Activated CD4-positive, alpha-beta T cell treated with anti-CD3 and anti-CD28 coated beads for 36 hours (primary cell): ENCODE measurements at regions not wholly inside any gene's neighbourhood (a gene's known extent, or its start where the extent isn't known, plus 50 kb on each side); places are given as distances from the start of the nearest gene placed in this dataset.

Experiments
- ATAC-seq: fragments of 200-7000 bp; cut with Tn5 transposase; one replicate; pipeline ENCODE4 v1.10.0; 2021; ENCODE audit warnings: mild to moderate bottlenecking, moderate library complexity
- CTCF ChIA-PET: fragments of 350-600 bp; sonication (Branson Sonifier 250); formaldehyde crosslinking; loops from one replicate; lab custom pipeline; 2021; ENCODE audit warnings: antibody characterized with exemption; lab: Charles Lee
- POLR2A ChIA-PET: fragments of 350-600 bp; sonication (Branson Sonifier 250); formaldehyde crosslinking; loops from one replicate; lab custom pipeline; 2021; ENCODE audit warnings: antibody characterized with exemption, inconsistent platforms; lab: Charles Lee
- DNase-seq: peaks from one replicate; pipeline ENCODE4 v3.0.0-alpha.2; 2020
- H3K27ac Mint-ChIP-seq: one replicate; pipeline ENCODE4 v1.8.0; 2021; ENCODE audit warnings: mixed read lengths
- H3K27me3 Mint-ChIP-seq: one replicate; pipeline ENCODE4 v1.8.0; 2021; ENCODE audit warnings: mixed read lengths
- H3K36me3 Mint-ChIP-seq: one replicate; pipeline ENCODE4 v1.8.0; 2021; ENCODE audit warnings: low read depth, mixed read lengths
- H3K4me1 Mint-ChIP-seq: one replicate; pipeline ENCODE4 v1.8.0; 2021; ENCODE audit warnings: mixed read lengths
- H3K4me3 Mint-ChIP-seq: one replicate; pipeline ENCODE4 v1.8.0; 2021; ENCODE audit warnings: mild to moderate bottlenecking, moderate library complexity, mixed read lengths
- H3K9me3 Mint-ChIP-seq: one replicate; pipeline ENCODE4 v1.8.0; 2021; ENCODE audit warnings: low read depth, mixed read lengths
- intact Hi-C, 2 experiments: fragments of 100-400 bp; cut with DNase I in 1 of 2; cut with micrococcal nuclease in 1 of 2; formaldehyde crosslinking; loops; one replicate each; pipeline versions ENCODE4 v1.14.2 to v1.15.1; 2022 to 2024; cut with DNase I, micrococcal nuclease

- Mint-ChIP-seq H3K36me3 (no peaks in the 10 kb centered on the region), H3K9me3 (no peaks in the 10 kb centered on the region), H3K4me3 (no peak overlapping the region), H3K27me3 (no peaks in the 10 kb centered on the region), H3K4me1 (no peaks in the 10 kb centered on the region), H3K27ac (no peak overlapping the region)
- ChIA-PET POLR2A (interaction anchor here (0.6 kb wide), 1 partner anchor 298 kb away, joined by 3 read pairs; no protein-coding TSS in a partner anchor), CTCF (interaction anchor here (0.6 kb wide), 1 partner anchor 555 kb away, joined by 3 read pairs; no protein-coding TSS in a partner anchor)
- no peak for ATAC-seq
- intact Hi-C loops = no loop called here
- DNase-seq = no peak
These were observed 128.8 kb downstream of the LMNTD1 start for GRCh38 chr12:25424211-25424731.

- Mint-ChIP-seq H3K4me3 (no peak overlapping the region), H3K4me1 (no peaks in the 10 kb centered on the region), H3K27ac (no peak overlapping the region), H3K27me3 (no peaks in the 10 kb centered on the region), H3K9me3 (no peaks in the 10 kb centered on the region), H3K36me3 (no peaks in the 10 kb centered on the region)
- ChIA-PET POLR2A (interaction anchor here (0.6 kb wide), 1 partner anchor 298 kb away, joined by 3 read pairs; no protein-coding TSS in a partner anchor), CTCF (interaction anchor here (0.9 to 2.0 kb wide), 2 partner anchors 11 to 20 kb away, joined by 3 to 11 read pairs; no protein-coding TSS in a partner anchor)
- intact Hi-C loops = no loop called here
- DNase-seq = no peak
- ATAC-seq = no peak
These were observed 129.6 kb downstream of the LMNTD1 start for GRCh38 chr12:25423355-25424050.

- DNase-seq (no peak), ATAC-seq (no peak)
- POLR2A ChIA-PET = no interaction called here
- H3K27ac Mint-ChIP-seq = no peak overlapping the region
- no peaks in the 10 kb centered on the region for H3K36me3 Mint-ChIP-seq
- no peaks in the 10 kb centered on the region for H3K27me3 Mint-ChIP-seq
- intact Hi-C loops = no loop called here
- H3K4me1 Mint-ChIP-seq = no peaks in the 10 kb centered on the region
- no peak overlapping the region for H3K4me3 Mint-ChIP-seq
- CTCF ChIA-PET = interaction anchor here (0.9 to 2.0 kb wide), 2 partner anchors 12 to 21 kb away, joined by 3 to 11 read pairs; no protein-coding TSS in a partner anchor
- H3K9me3 Mint-ChIP-seq = no peaks in the 10 kb centered on the region
These were observed 130.8 kb downstream of the LMNTD1 start for GRCh38 chr12:25422241-25422640.

- H3K4me3 Mint-ChIP-seq = no peak overlapping the region
- ATAC-seq (no peak), DNase-seq (no peak)
- H3K27ac Mint-ChIP-seq = no peak overlapping the region
- intact Hi-C loops = no loop called here
- ChIA-PET POLR2A (no interaction called here), CTCF (interaction anchor here (2.0 kb wide), 1 partner anchor 12 kb away, joined by 11 read pairs; no protein-coding TSS in a partner anchor)
- no peaks in the 10 kb centered on the region for H3K27me3 Mint-ChIP-seq
- H3K4me1 Mint-ChIP-seq = no peaks in the 10 kb centered on the region
- H3K9me3 Mint-ChIP-seq = no peaks in the 10 kb centered on the region
- H3K36me3 Mint-ChIP-seq = no peaks in the 10 kb centered on the region
These were observed 131.4 kb downstream of the LMNTD1 start for GRCh38 chr12:25421651-25422167.

GRCh38 chr12:25420116-25420515, 133.0 kb downstream of the LMNTD1 start:
- DNase-seq = no peak
- no peak overlapping the region for H3K27ac Mint-ChIP-seq
- no peaks in the 10 kb centered on the region for H3K36me3 Mint-ChIP-seq
- ATAC-seq = no peak
- H3K4me3 Mint-ChIP-seq = no peak overlapping the region
- no peaks in the 10 kb centered on the region for H3K27me3 Mint-ChIP-seq
- ChIA-PET POLR2A (no interaction called here), CTCF (no interaction called here)
- intact Hi-C loops = no loop called here
- no peaks in the 10 kb centered on the region for H3K9me3 Mint-ChIP-seq
- H3K4me1 Mint-ChIP-seq = no peaks in the 10 kb centered on the region

- H3K27ac Mint-ChIP-seq = no peak overlapping the region
- ChIA-PET POLR2A (no interaction called here), CTCF (no interaction called here)
- no peak for ATAC-seq
- no peaks in the 10 kb centered on the region for H3K36me3 Mint-ChIP-seq
- no peak overlapping the region for H3K4me3 Mint-ChIP-seq
- intact Hi-C loops = no loop called here
- H3K4me1 Mint-ChIP-seq = no peaks in the 10 kb centered on the region
- DNase-seq = no peak
- H3K9me3 Mint-ChIP-seq = no peaks in the 10 kb centered on the region
- H3K27me3 Mint-ChIP-seq = no peaks in the 10 kb centered on the region
These were observed 133.5 kb downstream of the LMNTD1 start for GRCh38 chr12:25419595-25419994.

GRCh38 chr12:25417071-25417470, 136.0 kb downstream of the LMNTD1 start:
- DNase-seq (no peak), ATAC-seq (no peak)
- ChIA-PET POLR2A (no interaction called here), CTCF (interaction anchor here (0.8 to 1.1 kb wide), 2 partner anchors 12 to 19 kb away, joined by 3 to 4 read pairs; no protein-coding TSS in a partner anchor)
- no peaks in the 10 kb centered on the region for H3K4me1 Mint-ChIP-seq
- no peaks in the 10 kb centered on the region for H3K36me3 Mint-ChIP-seq
- H3K27me3 Mint-ChIP-seq = no peaks in the 10 kb centered on the region
- no peaks in the 10 kb centered on the region for H3K9me3 Mint-ChIP-seq
- no peak overlapping the region for H3K27ac Mint-ChIP-seq
- H3K4me3 Mint-ChIP-seq = no peak overlapping the region
- intact Hi-C loops = no loop called here

GRCh38 chr12:25416516-25416915, 136.6 kb downstream of the LMNTD1 start:
- no peaks in the 10 kb centered on the region for H3K27me3 Mint-ChIP-seq
- CTCF ChIA-PET = interaction anchor here (0.8 to 1.1 kb wide), 3 partner anchors 11 to 30 kb away, joined by 3 to 4 read pairs (median 3); no protein-coding TSS in a partner anchor
- H3K4me3 Mint-ChIP-seq = no peak overlapping the region
- ATAC-seq = no peak
- no peaks in the 10 kb centered on the region for H3K4me1 Mint-ChIP-seq
- no peaks in the 10 kb centered on the region for H3K36me3 Mint-ChIP-seq
- no peaks in the 10 kb centered on the region for H3K9me3 Mint-ChIP-seq
- H3K27ac Mint-ChIP-seq = no peak overlapping the region
- intact Hi-C loops = no loop called here
- POLR2A ChIA-PET = no interaction called here
- no peak for DNase-seq

GRCh38 chr12:25415004-25415403, 138.1 kb downstream of the LMNTD1 start:
- Mint-ChIP-seq H3K4me3 (no peak overlapping the region), H3K9me3 (no peaks in the 10 kb centered on the region), H3K4me1 (no peaks in the 10 kb centered on the region), H3K36me3 (no peaks in the 10 kb centered on the region), H3K27ac (no peak overlapping the region), H3K27me3 (no peaks in the 10 kb centered on the region)
- DNase-seq (no peak), ATAC-seq (no peak)
- POLR2A ChIA-PET = interaction anchor here (0.6 kb wide), 1 partner anchor 383 kb away, joined by 7 read pairs; no protein-coding TSS in a partner anchor
- intact Hi-C loops = no loop called here
- CTCF ChIA-PET = interaction anchor here (0.7 to 1.0 kb wide), 2 partner anchors 10 to 14 kb away, joined by 3 read pairs; no protein-coding TSS in a partner anchor

GRCh38 chr12:25412735-25413134, 140.3 kb downstream of the LMNTD1 start:
- DNase-seq (no peak), ATAC-seq (no peak)
- Mint-ChIP-seq H3K4me1 (no peaks in the 10 kb centered on the region), H3K27me3 (no peaks in the 10 kb centered on the region), H3K27ac (no peak overlapping the region), H3K4me3 (no peak overlapping the region), H3K36me3 (no peaks in the 10 kb centered on the region), H3K9me3 (no peaks in the 10 kb centered on the region)
- intact Hi-C loops = no loop called here
- ChIA-PET POLR2A (no interaction called here), CTCF (no interaction called here)

- DNase-seq (no peak), ATAC-seq (no peak)
- peaks cover 2% of the 10 kb centered on the region for H3K27me3 Mint-ChIP-seq
- ChIA-PET POLR2A (no interaction called here), CTCF (interaction anchor here (1.0 to 1.1 kb wide), 3 partner anchors 10 to 201 kb away, joined by 3 to 4 read pairs (median 3); no protein-coding TSS in a partner anchor)
- H3K27ac Mint-ChIP-seq = no peak overlapping the region
- H3K9me3 Mint-ChIP-seq = peaks cover 6% of the 10 kb centered on the region
- H3K4me3 Mint-ChIP-seq = no peak overlapping the region
- H3K4me1 Mint-ChIP-seq = no peaks in the 10 kb centered on the region
- intact Hi-C loops = no loop called here
- H3K36me3 Mint-ChIP-seq = no peaks in the 10 kb centered on the region
These were observed 148.1 kb downstream of the LMNTD1 start for GRCh38 chr12:25404955-25405354.
